HG03571 (cell line): ENCODE measurements at regions not wholly inside any gene's neighbourhood (a gene's known extent, or its start where the extent isn't known, plus 50 kb on each side); places are given as distances from the start of the nearest gene placed in this dataset.

Experiments used
- ATAC-seq: cut with Tn5 transposase; IDR thresholded peaks from one replicate; pipeline ENCODE4 v1.9.1; 2021; ENCODE audit not compliant: unreplicated experiment

DNA sequence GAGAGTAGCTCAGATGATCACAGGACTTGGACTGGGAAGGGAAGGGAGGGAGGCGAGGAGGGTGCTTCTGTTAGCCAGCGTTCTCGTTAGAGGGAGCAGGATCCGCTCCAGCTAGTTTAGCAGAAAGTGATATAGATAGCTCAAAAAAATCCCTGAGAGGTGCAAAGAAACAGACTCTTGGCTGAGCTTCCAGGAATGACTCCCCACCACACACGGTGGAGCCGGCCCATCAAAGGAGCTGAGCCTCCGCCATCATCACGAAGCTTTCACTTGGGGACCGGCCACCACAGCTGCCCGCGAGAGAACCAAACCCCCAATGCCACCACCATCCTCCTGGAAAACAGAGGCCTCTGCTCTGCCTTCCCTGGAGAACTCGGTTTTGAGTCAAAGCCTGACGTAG, 124.6 kb upstream of the BCL2L14 start:
- no peak for ATAC-seq

DNA sequence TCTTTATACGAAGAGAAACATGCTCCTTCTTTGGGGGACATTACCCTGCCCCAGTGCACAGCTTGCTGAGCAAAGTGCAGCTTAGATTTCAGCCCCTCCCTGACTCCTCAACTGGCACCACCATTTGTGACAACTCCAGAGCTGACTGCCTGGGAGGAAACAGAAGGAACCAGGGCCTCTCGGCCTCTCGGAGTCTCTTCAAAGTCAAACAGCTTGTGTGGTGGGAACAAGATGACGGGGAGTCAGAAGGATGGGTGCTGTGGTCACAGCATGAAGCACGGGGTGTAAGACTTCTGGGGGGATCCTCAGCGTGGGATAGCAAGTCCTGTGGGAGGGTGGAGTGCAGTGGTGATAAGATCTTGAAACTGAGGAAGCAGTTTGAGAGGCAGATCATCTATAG, 123.5 kb upstream of the BCL2L14 start:
- ATAC-seq: no peak

DNA sequence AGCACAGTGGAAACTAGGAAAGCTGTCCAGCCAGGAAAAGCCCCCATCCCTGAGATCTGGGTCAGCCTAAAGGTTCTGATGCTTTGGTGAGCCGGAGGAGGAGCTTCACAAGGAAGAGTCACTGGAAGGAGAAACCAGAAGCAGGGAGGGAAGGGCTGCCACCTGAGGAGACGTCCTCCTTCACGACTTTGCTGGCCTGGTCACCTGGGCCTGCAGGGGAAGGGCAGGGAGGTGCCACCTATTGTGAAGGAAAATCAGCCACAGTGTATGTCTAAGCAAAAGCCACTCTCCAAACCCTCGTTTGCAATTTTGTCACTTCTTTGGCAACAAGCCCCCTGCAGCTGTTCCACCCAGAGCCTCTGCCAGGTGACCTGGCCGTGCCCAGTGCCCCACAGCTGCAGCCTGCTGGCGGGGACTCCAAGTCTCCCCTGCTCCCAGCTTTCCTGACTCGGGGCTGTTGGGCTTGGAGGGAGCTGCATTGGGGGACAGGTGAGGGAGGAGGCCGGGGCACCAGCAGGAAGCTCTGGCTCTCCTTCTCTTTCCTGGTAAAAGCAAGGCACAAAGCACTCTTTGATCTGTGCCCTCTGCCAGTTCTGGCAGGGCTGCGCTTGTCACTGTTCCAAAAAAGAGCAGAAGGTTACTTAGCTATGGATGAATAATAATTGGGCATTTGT, 120.9 kb upstream of the BCL2L14 start:
- ATAC-seq: no peak

DNA sequence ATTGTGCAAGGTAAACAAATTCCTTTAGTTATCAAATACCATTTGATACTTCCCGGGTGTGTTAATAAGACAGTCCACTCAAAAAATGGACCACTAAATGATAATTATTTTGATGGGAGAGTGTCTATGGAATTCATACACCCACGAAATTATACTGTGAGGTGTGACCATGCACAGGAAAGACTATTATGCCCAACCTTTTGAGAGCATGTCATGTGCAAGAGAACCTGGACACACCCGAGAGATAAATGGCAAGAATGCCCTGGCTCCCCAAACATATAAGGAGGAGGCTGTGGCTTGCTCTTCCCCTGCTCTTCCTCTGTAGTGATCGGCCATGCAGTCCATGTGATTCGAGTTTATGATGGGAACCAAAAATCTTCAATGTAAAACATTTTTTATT, 119.5 kb upstream of the BCL2L14 start:
- ATAC-seq: no peak

DNA sequence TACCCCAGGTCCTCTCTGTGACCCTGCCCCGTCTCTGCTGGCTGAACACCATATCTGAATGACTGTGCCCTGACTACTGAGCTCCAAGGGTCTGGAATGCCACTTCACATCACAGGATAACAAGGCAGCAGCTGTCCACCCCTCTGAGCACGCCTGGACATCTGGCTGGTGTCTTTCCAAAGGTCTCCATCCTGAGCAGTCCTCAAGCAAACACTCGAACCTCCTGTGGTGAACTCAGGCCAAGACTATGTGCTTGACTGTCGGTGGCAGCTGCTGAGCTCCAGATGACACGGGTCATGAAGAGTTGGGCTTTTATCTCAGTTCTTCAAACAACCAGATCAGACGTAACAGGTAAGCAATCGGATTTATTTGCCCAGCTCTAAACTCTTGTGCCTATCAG, 117.2 kb upstream of the BCL2L14 start:
- no peak for ATAC-seq

DNA sequence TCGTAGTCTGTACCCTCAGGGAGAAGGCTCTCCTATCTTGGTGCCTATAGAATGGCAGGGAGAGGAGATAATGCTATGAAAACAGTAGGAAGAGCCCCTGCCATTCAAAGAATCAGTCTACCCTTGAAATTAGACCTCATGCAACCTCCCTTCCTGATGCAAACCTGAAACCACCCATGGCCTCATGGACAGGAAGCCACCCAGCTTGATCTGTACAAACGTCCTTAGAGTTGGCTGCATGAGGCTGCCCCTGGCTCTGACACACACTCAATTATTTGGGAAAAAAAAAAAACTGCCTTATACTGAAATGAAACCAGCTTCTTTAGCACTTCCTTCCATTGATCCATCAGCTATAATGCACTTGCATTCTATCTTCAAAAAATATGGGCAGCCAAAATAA, 116.6 kb upstream of the BCL2L14 start:
- ATAC-seq: no peak

DNA sequence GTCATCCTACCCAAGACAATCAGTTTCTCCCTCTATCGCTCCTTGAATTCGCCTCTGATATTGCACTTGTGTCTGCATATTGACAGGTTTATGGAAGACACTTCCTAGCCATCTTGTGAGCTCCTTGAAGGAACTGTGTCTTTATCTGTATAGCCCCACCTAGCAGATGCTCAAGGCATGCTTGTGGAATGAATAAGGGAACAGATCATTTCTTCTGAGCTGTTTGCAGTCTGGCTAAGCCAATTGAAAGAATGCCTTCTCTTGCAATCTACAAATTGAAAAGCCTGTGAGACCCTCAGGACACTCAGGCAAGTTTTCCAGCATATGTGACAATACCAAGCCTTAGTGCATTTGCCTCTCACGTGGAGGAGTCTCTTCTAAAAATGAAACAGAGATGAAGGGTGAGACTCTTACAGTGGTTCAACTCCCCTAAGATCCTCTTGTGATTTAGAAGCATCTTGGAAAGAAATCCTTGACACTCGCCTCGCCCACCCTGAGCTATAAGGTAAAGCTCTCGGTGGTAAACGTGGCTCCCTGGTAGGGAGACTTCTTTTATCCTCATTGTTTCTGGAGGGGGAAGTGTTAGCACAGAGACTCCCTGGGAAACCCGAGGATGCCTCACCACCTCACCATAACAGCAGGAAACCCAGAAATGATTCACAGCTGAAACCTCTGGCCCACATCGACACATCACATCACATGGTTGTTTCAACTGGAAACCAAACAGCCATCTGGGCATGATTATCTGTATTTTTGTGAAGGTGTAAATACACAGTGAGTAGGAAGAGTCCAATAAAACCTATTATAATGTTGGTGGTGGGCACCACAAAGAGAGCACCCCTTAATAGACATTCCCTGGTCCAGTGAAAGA, 112.3 kb upstream of the BCL2L14 start:
- no peak for ATAC-seq

DNA sequence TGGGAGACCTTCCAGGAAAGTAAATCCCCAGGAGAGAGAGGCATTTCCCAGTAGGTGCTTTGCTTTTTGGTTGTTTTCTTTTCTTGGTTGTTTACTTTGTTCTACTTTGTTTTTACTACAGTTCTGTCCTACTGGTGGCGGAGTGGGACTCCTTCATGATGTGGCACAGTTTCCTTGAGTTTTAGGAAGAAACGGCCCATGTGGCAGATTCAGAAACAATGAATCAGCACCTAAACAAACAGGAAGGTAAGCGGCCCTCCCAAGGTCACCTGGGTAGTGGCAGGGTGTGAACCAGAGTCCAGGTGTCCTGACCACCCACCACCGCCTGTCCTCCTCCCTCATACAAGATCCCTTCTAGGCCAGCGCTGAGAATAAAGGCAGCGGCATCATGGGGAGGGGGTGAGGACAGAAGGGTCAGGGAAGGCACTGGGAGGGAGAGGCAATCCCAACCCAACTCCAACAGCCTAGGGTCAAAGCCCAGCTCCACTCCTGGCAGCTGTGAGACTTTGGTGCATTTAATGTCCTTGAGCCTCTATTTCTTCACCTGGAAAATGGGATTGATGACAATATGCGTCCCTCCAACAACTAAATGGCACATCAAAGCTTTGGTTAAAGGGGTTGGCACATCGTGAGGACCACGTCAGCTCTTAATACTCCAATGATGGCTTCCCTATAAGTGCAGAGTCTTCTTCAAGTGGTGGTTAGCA, 111.5 kb upstream of the BCL2L14 start:
- ATAC-seq: no peak

DNA sequence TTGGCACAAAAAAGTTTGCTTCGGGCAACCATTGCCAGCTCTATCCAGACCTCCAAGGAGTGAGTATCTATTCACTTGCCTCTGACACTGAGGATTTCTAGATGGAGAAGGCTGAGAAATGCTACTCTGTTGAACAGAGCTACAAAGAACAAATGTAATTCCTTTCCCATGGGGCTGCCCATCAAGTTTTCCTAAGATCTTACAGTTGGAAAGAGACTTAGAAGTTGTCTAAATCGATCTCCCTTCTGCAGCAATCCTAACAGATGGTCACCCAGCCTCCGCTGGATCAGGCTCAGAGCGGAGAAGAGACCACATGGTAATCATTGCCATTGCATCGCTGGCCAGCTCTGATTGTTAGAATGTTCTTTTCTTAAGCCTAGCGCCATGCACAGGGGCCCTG, 110.1 kb upstream of the BCL2L14 start:
- no peak for ATAC-seq

DNA sequence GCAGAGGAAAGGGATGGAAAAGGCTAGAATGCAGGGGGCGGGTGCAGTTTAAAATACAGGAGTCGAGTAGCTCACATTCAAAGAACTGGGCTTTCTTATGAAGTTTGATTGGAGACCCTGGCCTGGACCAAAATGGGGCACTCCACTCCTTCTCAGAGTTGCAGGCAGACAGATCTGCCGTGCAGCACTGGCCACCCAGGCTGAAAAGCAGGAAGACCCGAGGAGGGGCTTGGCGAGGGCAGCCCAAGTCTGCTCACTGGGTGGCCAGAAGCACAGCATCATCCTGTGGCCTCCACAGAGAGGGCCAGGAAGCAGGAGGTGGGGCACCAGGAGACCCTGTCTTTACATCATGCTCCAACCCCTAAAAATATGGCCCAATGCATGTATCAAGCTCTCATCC, 109.1 kb upstream of the BCL2L14 start:
- no peak for ATAC-seq

DNA sequence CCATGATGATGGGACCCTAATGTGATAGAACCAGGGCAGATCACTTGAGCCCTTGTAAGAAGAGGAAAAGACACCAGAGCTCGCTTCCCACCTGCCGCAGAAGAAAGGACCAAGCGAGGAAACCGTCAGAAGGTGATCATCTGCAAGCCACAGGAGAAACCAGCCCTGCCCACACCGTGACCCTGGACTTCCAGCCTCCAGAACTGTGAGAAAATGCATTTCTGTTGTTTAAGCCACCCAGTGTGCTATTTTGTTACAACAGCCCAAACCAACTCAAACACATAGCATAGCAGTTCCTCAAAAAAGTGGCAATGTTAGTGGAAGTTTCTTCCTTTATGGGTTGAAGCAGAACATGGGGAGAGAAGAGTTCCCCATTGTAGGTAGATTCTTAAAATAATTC, 107.9 kb upstream of the BCL2L14 start:
- ATAC-seq: no peak

DNA sequence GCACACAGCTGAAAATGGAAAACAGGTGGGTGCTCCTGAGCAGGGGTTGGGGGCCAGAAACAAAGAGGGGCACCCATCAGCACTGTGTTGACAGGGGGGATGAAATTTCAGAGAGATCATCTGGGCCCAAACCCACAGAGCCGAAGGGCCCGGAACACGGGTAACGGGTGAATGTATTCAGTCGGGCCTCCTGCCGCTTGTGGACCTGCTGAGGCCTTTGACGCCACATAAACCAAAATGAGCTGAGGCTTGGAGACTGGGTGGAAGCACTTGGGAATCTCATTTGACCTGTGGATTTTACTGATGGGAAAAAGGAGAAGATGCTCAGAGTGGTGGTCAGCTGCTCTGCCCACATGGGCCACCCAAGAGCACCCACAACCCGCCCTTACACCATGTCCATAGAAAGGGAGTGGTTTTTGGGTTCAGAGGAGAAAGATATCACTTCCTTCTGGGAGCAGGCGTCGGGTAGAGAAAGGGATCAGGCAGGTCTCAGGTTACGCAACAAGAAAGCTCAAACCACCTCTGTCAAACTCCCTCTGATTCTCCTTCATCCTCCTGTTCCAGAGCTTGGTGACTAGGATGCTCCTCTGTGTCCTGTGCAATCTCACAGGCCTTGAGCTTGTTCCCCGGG, 106.8 kb upstream of the BCL2L14 start:
- no peak for ATAC-seq

DNA sequence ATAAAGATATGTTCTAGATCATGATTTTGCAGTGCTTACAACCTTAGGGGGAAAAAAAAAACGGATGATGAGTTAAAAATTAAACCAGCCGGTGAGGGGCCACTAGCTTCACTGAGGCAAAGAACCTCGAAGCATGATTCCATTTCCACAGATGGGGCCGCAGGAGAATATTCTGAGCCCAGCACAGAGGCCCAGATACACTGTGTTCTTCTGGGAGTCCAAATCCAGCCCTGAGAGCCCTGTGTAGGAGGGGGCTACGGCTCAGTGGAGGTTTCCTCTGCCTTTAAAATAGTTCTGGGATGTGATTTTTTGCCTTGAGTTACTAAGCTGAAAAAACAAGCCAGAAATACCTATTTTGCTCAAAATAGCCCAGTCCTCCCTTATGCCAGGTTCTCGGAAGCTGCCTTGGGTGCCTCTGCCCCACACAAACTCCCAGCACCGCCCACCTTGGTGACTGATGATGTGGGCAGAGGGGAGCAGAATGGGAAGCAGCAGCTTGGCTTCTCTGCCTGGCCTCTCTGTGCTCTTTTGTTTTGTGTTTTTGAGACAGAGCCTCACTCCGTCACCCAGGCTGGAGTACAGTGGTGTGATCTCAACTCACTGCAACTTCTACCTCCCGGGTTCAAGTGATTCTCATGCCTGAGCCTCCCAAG, 105.4 kb upstream of the BCL2L14 start:
- no peak for ATAC-seq

DNA sequence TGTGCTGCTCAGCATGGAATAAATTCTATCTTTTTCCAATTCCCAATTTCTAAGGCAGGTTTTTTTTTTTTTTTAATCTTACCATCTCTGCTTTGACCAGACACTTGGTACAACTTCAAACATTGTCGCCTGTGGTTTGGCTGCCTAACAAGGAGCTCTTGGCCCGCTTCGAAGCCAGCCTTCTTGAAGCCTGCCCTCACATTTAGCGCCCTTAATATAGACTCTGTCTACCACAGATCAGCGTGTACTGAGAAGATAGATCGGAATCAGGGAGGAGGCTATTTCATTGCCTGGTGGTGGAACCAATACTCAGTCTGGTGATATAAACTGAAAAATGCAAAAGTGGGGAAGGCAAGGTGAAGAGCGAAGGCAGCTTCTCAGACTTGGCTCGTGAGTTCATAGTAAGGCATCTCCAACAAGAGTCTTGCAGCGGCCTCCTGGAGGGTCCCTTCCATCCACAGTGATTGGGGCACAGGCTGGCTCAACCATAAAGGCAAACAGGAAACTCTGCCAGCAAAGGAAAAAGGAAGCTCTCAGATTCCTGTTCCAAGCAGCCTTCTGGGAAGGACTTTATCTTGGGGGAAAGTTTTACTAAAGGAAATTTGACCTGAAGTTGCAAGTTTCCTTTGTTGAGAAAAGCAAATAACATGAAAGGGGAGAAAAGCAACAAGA, 103.2 kb upstream of the BCL2L14 start:
- no peak for ATAC-seq

DNA sequence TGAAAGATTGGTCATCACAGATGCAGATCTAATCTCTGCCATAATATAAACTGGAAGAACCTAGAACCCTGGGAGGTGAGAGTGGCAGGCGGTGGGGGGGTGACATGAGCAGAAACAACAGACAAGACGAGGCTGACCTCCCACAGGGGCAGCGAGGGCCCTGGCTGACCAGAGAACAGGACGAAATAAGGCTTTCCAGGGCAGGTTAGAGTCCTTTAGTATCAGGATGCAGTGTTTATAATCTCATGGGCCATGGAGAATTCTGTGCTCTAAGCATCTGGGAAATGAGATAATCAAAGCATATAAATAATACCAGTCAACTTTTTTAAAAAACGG, 102.7 kb upstream of the BCL2L14 start:
- no peak for ATAC-seq

DNA sequence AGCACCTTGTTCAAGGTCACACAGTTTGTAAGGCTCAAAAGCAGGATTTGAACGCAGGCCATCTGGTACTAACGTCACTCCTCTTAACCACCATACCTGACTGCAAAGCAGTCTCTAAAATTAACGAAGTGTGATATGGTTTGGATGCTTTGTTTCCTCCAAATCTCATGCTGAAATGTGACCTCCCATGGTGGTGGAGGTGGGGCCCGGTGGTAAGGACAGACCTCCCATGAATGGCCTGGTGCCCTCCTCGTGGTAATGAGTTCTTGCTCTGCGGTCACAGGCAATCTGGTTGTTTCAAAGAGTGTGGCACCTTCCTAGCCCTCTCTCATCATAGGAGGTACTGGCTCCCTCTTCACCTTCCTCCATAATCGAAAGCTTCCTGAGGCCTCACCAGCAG, 102.2 kb upstream of the BCL2L14 start:
- ATAC-seq: no peak

DNA sequence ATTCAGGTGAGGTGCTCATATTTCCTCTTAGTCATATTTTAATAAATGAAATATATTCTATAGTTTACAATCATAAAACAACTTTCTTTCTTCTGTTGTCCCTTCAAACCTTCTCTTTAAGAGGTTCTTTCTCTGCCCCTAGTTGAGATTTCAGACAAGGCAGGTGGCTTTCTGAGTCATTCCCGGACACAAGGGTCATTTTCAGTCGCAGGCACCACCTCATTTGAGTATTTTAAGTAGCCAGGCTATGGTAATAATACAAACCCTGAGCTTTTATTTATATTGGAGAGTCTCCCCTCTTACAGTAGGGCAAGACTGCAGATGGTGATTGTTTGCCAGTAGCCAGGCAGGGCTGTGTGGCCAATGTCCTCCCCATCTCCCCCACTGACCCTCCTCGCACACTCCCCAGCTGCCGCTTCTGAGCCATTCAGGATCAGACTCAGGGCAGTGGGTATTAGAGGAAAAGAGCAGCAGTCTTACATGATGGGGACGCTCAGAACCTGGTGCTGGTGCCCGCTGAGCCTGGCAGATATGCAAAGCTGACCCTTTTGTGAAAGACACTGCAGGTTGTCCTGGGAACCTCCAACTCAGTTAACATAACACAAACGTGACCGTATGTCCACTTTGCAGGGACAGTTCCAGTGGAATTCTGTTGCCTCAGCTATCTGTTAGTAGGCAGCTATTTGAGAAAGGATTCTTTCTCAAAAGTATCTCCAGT, 101.1 kb upstream of the BCL2L14 start:
- peak; percentile 79 for ATAC-seq

DNA sequence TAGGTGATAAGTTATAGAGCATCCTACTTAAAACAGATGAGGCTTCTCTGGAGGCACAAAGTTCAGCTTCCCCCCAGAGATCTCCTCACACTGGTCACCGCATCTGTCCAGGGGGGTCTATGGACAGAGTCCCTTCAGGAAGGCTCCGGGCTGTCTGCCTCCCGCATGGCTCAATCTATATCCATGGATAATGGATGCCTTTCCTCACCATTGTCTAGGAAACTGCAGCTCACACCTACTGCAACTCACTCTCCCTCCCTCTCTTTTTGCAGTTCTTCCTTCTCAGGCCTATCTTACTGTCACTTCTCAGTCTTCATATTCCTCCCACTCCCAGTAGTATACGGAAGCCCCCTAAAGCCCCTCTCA, 100.6 kb upstream of the BCL2L14 start:
- ATAC-seq: no peak

DNA sequence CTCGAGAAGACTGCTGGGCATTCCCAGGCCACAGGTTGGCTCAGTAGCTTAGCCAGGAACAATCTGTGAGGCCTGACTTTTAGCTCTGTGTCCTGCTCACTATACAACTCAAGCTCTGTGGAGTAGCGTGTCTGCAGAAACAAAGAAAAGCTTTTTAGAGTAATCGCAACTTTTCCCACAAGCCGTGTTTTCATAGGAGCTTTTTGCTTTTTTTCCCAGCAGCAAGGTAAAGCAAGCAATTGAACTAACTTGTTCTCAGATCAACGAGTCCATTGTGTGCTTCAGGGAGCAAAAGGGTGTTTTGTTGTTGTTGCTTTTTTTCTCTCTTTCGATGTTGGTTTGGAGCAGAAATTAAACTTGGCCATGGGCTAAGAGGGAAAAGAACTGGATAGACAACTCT, 97.3 kb upstream of the BCL2L14 start:
- no peak for ATAC-seq

DNA sequence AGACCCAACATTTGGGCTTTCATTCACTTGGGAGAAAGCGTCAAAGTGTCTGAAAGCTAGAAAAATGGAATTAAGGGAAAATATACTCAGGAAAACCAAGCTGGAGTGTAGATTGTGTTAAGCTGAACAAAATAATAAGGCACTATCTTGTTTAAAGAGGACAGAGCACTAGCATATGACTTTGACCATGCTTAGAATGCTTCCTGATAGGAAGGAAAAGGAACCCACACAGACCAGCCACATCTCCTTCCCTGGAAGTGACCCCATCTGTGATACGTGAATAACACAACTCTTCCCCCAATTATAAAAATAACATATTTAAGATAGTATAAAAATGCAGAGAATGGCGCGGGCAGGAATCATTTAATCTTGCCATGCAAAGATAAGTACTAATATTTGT, 94.7 kb upstream of the BCL2L14 start:
- no peak for ATAC-seq
